Keratinocyte (primary cell): ENCODE measurements at regions not wholly inside any gene's neighbourhood (a gene's known extent, or its start where the extent isn't known, plus 50 kb on each side); places are given as distances from the start of the nearest gene placed in this dataset.

Source experiments
- DNase-seq: peaks from one replicate; pipeline ENCODE4 v3.0.0-alpha.2; 2011; ENCODE audit warnings: low read depth, missing footprints, low spot score
- FAIRE-seq: peaks from 2 replicates; lab custom pipeline; 2011; peaks lifted over from hg19 to GRCh38; lab: Jason Lieb, UNC
- H2AFZ ChIP-seq: 2 replicates; pipeline ENCODE4 v1.6.0; 2012; ENCODE audit warnings: low read length, control low read depth, inconsistent platforms; ENCODE audit not compliant: control insufficient read depth
- H3K27ac ChIP-seq: 2 replicates; pipeline ENCODE4 v1.5.1; 2011; ENCODE audit warnings: low read length; ENCODE audit not compliant: control insufficient read depth, insufficient read depth
- H3K27me3 ChIP-seq: 3 replicates; pipeline ENCODE4 v1.6.0; 2011; ENCODE audit warnings: low read length; ENCODE audit not compliant: control insufficient read depth, insufficient read depth; ENCODE audit errors: extremely low read depth
- H3K36me3 ChIP-seq, 2 experiments: 2 replicates in 1 of 2; 3 replicates in 1 of 2; pipeline ENCODE4 v1.5.1; 2011; ENCODE audit warnings: low read length in 2 of 2, mild to moderate bottlenecking in 1 of 2; ENCODE audit not compliant: control insufficient read depth in 2 of 2, insufficient read depth in 2 of 2; ENCODE audit errors: extremely low read depth in 1 of 2
- H3K4me1 ChIP-seq: 3 replicates; pipeline ENCODE4 v1.5.1; 2011; ENCODE audit warnings: low read length; ENCODE audit not compliant: control insufficient read depth, insufficient read depth; ENCODE audit errors: extremely low read depth
- H3K4me2 ChIP-seq: 3 replicates; pipeline ENCODE4 v1.6.0; 2011; ENCODE audit warnings: low read depth, low read length; ENCODE audit not compliant: control insufficient read depth, insufficient read depth; ENCODE audit errors: extremely low read depth
- H3K4me3 ChIP-seq, 3 experiments: fragments of 200-600 bp in 1 of 3; sonication (generic) in 1 of 3; 2 replicates in 2 of 3; 3 replicates in 1 of 3; pipeline ENCODE4 v1.5.1; 2011 to 2016; ENCODE audit warnings: low read length in 3 of 3, mild to moderate bottlenecking in 3 of 3, control low read depth in 2 of 3, inconsistent platforms in 1 of 3, low read depth in 1 of 3, mixed read lengths in 1 of 3, mixed run types in 1 of 3, moderate library complexity in 1 of 3; ENCODE audit not compliant: control insufficient read depth in 2 of 3, insufficient read depth in 2 of 3; ENCODE audit errors: extremely low read depth in 1 of 3
- H3K79me2 ChIP-seq: 2 replicates; pipeline ENCODE4 v1.6.0; 2012; ENCODE audit warnings: low read length; ENCODE audit not compliant: control insufficient read depth, insufficient read depth
- H3K9ac ChIP-seq: 3 replicates; pipeline ENCODE4 v1.6.0; 2011; ENCODE audit warnings: low read length; ENCODE audit not compliant: control insufficient read depth, insufficient read depth; ENCODE audit errors: extremely low read depth
- H3K9me1 ChIP-seq: 3 replicates; pipeline ENCODE4 v1.6.0; 2011; ENCODE audit warnings: low read length; ENCODE audit not compliant: control insufficient read depth, insufficient read depth; ENCODE audit errors: extremely low read depth
- H3K9me3 ChIP-seq: 2 replicates; pipeline ENCODE4 v1.5.1; 2012; ENCODE audit warnings: low read depth, low read length; ENCODE audit not compliant: control insufficient read depth
- H4K20me1 ChIP-seq: 3 replicates; pipeline ENCODE4 v1.6.0; 2011; ENCODE audit warnings: low read length; ENCODE audit not compliant: control insufficient read depth, insufficient read depth; ENCODE audit errors: extremely low read depth
- EZH2 ChIP-seq: IDR thresholded peaks from one replicate; pipeline ENCODE4 v1.6.1; 2012; ENCODE audit warnings: inconsistent platforms, mild to moderate bottlenecking, low read length, moderate library complexity
- dilution Hi-C: fragments of 300-500 bp; cut with MboI; formaldehyde crosslinking; loops from one replicate; pipeline ENCODE4 v1.7.0; 2020; ENCODE audit warnings: low sequenced_read_pairs; ENCODE audit not compliant: extremely low pct_ligation_motif_present
- TF ChIP-seq, protein P1 (sequence below), 3 experiments: IDR thresholded peaks in 1 of 3; conservative IDR thresholded peaks in 1 of 3; optimal IDR thresholded peaks in 1 of 3; 2 replicates in 2 of 3; 3 replicates in 1 of 3; pipeline versions ENCODE3 to v1.5.1; 2011; ENCODE audit warnings: low read length in 3 of 3, mild to moderate bottlenecking in 3 of 3, moderate library complexity in 2 of 3, control low read depth in 1 of 3, inconsistent platforms in 1 of 3; ENCODE audit not compliant: insufficient read depth in 2 of 3; ENCODE audit errors: extremely low read depth in 1 of 3

GRCh38 chr4:162422312-162422711, 258.5 kb upstream of the FSTL5 start:
- DNase-seq (no peak), FAIRE-seq (no peak)
- no peak for TF ChIP-seq EZH2
- TF ChIP-seq, protein P1, sequence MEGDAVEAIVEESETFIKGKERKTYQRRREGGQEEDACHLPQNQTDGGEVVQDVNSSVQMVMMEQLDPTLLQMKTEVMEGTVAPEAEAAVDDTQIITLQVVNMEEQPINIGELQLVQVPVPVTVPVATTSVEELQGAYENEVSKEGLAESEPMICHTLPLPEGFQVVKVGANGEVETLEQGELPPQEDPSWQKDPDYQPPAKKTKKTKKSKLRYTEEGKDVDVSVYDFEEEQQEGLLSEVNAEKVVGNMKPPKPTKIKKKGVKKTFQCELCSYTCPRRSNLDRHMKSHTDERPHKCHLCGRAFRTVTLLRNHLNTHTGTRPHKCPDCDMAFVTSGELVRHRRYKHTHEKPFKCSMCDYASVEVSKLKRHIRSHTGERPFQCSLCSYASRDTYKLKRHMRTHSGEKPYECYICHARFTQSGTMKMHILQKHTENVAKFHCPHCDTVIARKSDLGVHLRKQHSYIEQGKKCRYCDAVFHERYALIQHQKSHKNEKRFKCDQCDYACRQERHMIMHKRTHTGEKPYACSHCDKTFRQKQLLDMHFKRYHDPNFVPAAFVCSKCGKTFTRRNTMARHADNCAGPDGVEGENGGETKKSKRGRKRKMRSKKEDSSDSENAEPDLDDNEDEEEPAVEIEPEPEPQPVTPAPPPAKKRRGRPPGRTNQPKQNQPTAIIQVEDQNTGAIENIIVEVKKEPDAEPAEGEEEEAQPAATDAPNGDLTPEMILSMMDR (optimal IDR thresholded peaks at IDR 0.05 in 1 of 3, IDR thresholded peaks at IDR 0.05 in 1 of 3, conservative IDR thresholded peaks at IDR 0.05 in 1 of 3; ENCODE audit: extremely low read depth in 1 of 3, insufficient read depth in 2 of 3, low read length in 3 of 3) = no peak
- Histone ChIP-seq H3K4me3 (no peak overlapping the region), H3K9ac (no peak overlapping the region), H3K36me3 (no peaks in the 10 kb centered on the region), H3K27me3 (no peaks in the 10 kb centered on the region), H3K4me2 (no peak overlapping the region), H3K79me2 (no peaks in the 10 kb centered on the region), H3K9me3 (no peaks in the 10 kb centered on the region), H2AFZ (no peak overlapping the region), H3K9me1 (no peaks in the 10 kb centered on the region), H3K4me1 (no peaks in the 10 kb centered on the region), H3K27ac (no peak overlapping the region), H4K20me1 (no peaks in the 10 kb centered on the region)
- dilution Hi-C loops = no loop called here

DNA sequence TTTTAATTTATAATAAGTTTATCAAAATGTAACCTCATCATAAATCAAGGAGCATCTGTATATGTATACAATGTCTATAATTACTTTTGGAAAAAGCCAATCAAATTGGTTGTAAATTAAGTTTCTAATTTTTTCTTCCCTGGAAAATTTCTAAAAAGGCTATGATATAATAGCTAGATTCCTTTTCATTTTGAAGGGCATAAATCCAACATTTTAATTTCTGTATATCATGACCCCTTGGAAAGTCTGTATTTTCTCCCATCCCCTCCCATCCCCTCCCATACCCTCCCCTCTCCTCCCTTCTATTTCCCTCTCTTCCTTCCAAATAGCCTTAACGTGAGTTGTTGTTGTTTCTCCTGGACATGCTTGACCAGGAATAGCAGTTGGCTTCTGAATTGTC, 247.1 kb upstream of the FSTL5 start:
- dilution Hi-C loops = no loop called here
- no peak for FAIRE-seq
- no peaks in the 10 kb centered on the region for H3K4me1 ChIP-seq
- no peak overlapping the region for H3K4me3 ChIP-seq
- H2AFZ ChIP-seq = no peak overlapping the region
- no peak for TF ChIP-seq EZH2
- TF ChIP-seq, protein P1 (optimal IDR thresholded peaks at IDR 0.05 in 1 of 3, IDR thresholded peaks at IDR 0.05 in 1 of 3, conservative IDR thresholded peaks at IDR 0.05 in 1 of 3; ENCODE audit: extremely low read depth in 1 of 3, insufficient read depth in 2 of 3, low read length in 3 of 3) = no peak
- H3K4me2 ChIP-seq = no peak overlapping the region
- H3K36me3 ChIP-seq = no peaks in the 10 kb centered on the region
- no peaks in the 10 kb centered on the region for H3K9me1 ChIP-seq
- no peaks in the 10 kb centered on the region for H4K20me1 ChIP-seq
- no peak overlapping the region for H3K27ac ChIP-seq
- H3K79me2 ChIP-seq = no peaks in the 10 kb centered on the region
- H3K27me3 ChIP-seq = no peaks in the 10 kb centered on the region
- DNase-seq = no peak
- H3K9ac ChIP-seq = no peak overlapping the region
- no peaks in the 10 kb centered on the region for H3K9me3 ChIP-seq
